ENCODE measurements at regions not wholly inside any gene's neighbourhood (a gene's known extent, or its start where the extent isn't known, plus 50 kb on each side); places are given as distances from the start of the nearest gene placed in this dataset.

DNA sequence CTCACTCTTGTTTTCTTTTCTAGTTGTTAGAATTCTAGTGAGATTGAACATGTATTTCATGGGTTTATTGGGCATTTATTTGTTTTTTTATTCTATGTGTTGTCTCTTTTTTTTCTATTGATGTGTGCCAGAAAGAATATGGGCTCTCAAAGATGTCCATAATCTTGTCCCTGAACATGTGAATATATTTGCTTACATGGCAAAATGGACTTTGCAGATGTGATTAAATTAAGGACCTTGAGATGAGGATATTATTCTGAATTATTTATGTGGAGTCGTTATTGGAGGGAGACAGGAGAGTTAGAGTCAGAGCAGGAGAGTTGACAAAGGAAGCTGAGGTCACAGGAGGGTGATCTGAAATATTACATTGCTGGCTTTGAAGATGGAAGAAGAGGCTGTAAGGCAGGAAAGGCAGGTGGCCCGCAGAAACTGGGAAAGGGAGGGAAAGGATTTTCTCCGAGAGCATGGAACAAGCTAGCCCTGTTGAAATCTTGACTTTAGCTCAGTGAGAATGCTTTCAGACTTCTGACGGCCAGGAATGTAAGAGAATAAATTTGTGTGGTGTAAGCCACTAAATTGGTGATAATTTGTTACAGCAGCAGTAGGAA, 82.8 kb downstream of the NABP1 start:
- DNase-seq: no peak
- Histone ChIP-seq H3K36me3 (replicated peaks) (no peaks in the 10 kb centered on the region), H3K4me3 (ENCODE audit: low read depth, low read length) (no peak overlapping the region), H3K27ac (no peak overlapping the region), H3K27me3 (replicated peaks) (no peaks in the 10 kb centered on the region)
- TF ChIP-seq CTCF (IDR thresholded peaks at IDR 0.05; ENCODE audit: low read depth, low read length, missing control alignments): no peak
- in situ Hi-C loops (cut with HindIII; ENCODE audit: low pct_ligation_motif_present, low sequenced_read_pairs): no loop called here

- Histone ChIP-seq H3K27me3 (replicated peaks) (no peaks in the 10 kb centered on the region), H3K27ac (no peak overlapping the region), H3K36me3 (replicated peaks) (no peaks in the 10 kb centered on the region), H3K4me3 (ENCODE audit: low read depth, low read length) (no peak overlapping the region)
- in situ Hi-C loops (cut with HindIII; ENCODE audit: low pct_ligation_motif_present, low sequenced_read_pairs): no loop called here
- TF ChIP-seq CTCF (IDR thresholded peaks at IDR 0.05; ENCODE audit: low read depth, low read length, missing control alignments): no peak
- DNase-seq: no peak
Measured at GRCh38 chr2:191773136-191773535, 73.8 kb downstream of the CAVIN2 start.

GRCh38 chr2:191777351-191777750, 69.5 kb downstream of the CAVIN2 start:
- Histone ChIP-seq H3K27ac (no peak overlapping the region), H3K27me3 (replicated peaks) (no peaks in the 10 kb centered on the region), H3K36me3 (replicated peaks) (no peaks in the 10 kb centered on the region), H3K4me3 (ENCODE audit: low read depth, low read length) (no peak overlapping the region)
- DNase-seq: no peak
- in situ Hi-C loops (cut with HindIII; ENCODE audit: low pct_ligation_motif_present, low sequenced_read_pairs): no loop called here
- no peak for TF ChIP-seq CTCF (IDR thresholded peaks at IDR 0.05; ENCODE audit: low read depth, low read length, missing control alignments)

DNA sequence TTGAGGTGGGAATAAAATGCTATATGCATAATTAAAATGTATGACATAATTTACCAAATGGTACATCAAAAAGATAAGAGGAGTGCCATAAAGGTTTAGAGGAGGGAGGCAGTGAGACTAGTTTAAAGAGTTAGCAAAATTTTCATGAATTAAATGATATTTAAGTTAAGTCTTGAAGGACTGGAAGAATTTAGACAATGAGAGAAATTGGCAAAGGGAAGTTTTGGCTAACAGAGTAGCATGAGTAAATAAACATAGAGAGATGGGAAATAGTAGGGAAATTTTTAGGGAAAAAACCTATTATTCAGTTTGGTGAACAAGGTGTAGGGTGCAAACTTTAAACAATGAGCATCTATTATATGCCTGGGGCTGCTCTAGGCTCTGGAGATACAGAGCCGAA, 68.8 kb downstream of the CAVIN2 start:
- in situ Hi-C loops (cut with HindIII; ENCODE audit: low pct_ligation_motif_present, low sequenced_read_pairs): no loop called here
- Histone ChIP-seq H3K27me3 (replicated peaks) (no peaks in the 10 kb centered on the region), H3K27ac (no peak overlapping the region), H3K36me3 (replicated peaks) (no peaks in the 10 kb centered on the region), H3K4me3 (ENCODE audit: low read depth, low read length) (no peak overlapping the region)
- TF ChIP-seq CTCF (IDR thresholded peaks at IDR 0.05; ENCODE audit: low read depth, low read length, missing control alignments): no peak
- no peak for DNase-seq

DNA sequence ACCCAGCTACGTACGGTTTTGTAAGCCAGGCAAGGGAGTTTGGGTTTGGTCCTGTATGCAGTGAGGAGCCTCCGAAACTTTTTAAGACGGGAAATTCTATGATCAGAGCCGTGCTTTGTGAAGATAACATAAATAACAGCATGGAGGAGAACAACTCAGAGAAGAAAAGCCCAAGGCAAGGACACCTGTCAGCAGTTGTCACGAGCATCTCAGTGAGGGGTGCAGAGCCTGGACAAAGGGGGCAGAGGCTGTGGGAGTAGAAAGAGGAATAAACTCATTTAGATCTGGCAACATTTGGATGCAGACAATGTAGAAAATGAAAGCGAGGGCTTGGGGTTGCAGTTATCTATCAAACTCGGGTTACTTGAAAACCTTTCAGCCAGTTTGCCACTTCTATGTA, 64.5 kb downstream of the CAVIN2 start:
- H3K36me3 ChIP-seq (replicated peaks): no peaks in the 10 kb centered on the region
- DNase-seq: no peak
- TF ChIP-seq CTCF (IDR thresholded peaks at IDR 0.05; ENCODE audit: low read depth, low read length, missing control alignments): no peak
- no peak overlapping the region for H3K27ac ChIP-seq
- H3K4me3 ChIP-seq (ENCODE audit: low read depth, low read length): no peak overlapping the region
- in situ Hi-C loops (cut with HindIII; ENCODE audit: low pct_ligation_motif_present, low sequenced_read_pairs): no loop called here
- no peaks in the 10 kb centered on the region for H3K27me3 ChIP-seq (replicated peaks)

GRCh38 chr2:191783416-191783815, 63.5 kb downstream of the CAVIN2 start:
- DNase-seq: no peak

More at GRCh38 chr2:191783416-191783815, 63.5 kb downstream of the CAVIN2 start:
- Histone ChIP-seq H3K4me3 (ENCODE audit: low read depth, low read length) (no peak overlapping the region), H3K36me3 (replicated peaks) (no peaks in the 10 kb centered on the region), H3K27me3 (replicated peaks) (no peaks in the 10 kb centered on the region), H3K27ac (no peak overlapping the region)
- in situ Hi-C loops (cut with HindIII; ENCODE audit: low pct_ligation_motif_present, low sequenced_read_pairs): no loop called here
- no peak for TF ChIP-seq CTCF (IDR thresholded peaks at IDR 0.05; ENCODE audit: low read depth, low read length, missing control alignments)
